ENCODE measurements at regions not wholly inside any gene's neighbourhood (a gene's known extent, or its start where the extent isn't known, plus 50 kb on each side); places are given as distances from the start of the nearest gene placed in this dataset.

GRCh38 chr4:153143527-153144348 lies 60.5 kb upstream of the TRIM2 start:
- TF ChIP-seq, protein P1, sequence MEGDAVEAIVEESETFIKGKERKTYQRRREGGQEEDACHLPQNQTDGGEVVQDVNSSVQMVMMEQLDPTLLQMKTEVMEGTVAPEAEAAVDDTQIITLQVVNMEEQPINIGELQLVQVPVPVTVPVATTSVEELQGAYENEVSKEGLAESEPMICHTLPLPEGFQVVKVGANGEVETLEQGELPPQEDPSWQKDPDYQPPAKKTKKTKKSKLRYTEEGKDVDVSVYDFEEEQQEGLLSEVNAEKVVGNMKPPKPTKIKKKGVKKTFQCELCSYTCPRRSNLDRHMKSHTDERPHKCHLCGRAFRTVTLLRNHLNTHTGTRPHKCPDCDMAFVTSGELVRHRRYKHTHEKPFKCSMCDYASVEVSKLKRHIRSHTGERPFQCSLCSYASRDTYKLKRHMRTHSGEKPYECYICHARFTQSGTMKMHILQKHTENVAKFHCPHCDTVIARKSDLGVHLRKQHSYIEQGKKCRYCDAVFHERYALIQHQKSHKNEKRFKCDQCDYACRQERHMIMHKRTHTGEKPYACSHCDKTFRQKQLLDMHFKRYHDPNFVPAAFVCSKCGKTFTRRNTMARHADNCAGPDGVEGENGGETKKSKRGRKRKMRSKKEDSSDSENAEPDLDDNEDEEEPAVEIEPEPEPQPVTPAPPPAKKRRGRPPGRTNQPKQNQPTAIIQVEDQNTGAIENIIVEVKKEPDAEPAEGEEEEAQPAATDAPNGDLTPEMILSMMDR (IDR thresholded peaks at IDR 0.05), result no peak
- TF ChIP-seq POLR2A (IDR thresholded peaks at IDR 0.05) (no peak), EP300 (IDR thresholded peaks at IDR 0.05) (no peak)

Measured in tibial nerve (tissue), 4 donors.